HG02981 (cell line): ENCODE measurements at regions not wholly inside any gene's neighbourhood (a gene's known extent, or its start where the extent isn't known, plus 50 kb on each side); places are given as distances from the start of the nearest gene placed in this dataset.
"Not testable (repeated sequence)": the region's sequence is repeated elsewhere in the genome, so short reads cannot be mapped to it uniquely, and the experiment has no call there.

Experiments
- ATAC-seq: cut with Tn5 transposase; IDR thresholded peaks from one replicate; pipeline ENCODE4 v1.9.1; 2021; ENCODE audit warnings: mild to moderate bottlenecking, moderate library complexity; ENCODE audit not compliant: unreplicated experiment

DNA sequence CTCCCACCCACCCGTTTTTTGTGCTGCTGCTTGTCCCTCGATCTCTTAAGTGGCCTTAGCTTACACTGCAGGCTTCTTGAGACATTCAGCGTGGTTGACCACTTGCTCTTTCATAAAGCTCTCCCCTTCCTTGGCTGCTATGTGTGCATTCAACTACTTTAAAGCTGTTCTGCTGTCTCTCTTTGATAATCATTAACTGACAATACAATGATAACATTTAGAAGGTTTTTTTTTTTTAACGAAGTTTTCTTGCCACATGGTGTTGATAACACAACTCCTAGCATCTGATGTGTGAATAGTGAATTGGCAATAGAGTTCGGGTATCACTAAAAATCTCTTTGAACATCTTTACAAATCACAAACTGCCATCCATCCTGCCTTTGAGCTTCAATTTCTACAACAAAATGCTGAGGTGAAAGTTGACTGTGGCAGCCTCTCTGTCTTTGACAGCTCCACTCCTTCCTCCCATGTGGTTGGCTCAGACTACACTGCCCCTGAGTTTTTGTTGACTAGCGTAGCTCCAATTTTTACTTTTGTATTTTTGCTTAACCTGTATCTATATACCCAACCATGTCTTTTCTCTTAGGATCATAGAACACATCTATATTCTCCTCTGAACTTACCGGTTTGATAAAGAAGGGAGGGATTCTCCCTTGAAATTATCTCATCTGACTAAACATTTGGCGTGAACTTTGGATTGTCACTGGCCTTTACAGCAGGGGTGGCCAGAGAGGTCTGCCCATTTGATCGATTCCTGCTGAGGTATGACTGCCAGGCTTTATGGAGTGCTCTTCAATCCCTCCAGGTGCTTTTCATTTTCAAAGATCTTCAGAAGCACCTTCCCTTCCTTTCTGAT lies 409.4 kb upstream of the CD180 start:
- no peak for ATAC-seq

DNA sequence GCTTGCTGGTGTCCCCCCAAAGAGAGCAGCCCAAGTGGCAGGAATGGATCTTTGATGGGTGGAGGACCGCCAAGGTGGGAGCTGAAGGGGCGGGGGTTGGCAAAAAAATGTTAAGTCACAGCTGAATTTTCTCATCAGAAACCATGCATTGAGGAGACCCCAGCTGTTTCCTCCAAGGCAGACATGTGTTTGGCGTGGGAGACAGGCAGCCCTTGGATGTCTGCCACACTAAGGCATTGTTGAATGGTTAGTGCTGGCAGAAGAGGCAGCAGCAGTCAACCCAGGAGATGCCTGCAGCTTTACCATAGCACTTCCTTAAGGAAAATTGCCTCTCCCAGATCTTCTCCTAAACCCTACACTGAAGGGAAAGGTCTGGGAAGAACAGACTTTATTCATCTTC lies 394.9 kb upstream of the CD180 start:
- no peak for ATAC-seq

DNA sequence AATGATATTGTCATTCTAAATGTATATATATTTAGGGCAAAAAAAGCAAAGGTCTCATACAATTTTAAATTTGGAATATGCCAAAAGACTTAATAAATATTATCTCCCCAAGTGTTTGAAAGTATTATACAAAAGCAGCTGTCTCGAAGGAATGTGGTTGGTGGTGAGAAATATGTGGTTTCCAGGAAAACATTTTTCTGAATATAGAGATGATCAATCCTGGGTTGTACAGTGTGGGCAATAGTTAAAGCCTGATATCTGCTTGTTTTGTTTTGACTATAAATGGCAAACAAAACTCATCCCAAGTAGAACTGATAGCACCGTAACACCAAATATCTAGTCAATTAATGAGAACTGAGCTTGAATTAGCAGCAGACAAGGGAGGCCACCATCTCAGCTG lies 391.8 kb upstream of the CD180 start:
- no peak for ATAC-seq

DNA sequence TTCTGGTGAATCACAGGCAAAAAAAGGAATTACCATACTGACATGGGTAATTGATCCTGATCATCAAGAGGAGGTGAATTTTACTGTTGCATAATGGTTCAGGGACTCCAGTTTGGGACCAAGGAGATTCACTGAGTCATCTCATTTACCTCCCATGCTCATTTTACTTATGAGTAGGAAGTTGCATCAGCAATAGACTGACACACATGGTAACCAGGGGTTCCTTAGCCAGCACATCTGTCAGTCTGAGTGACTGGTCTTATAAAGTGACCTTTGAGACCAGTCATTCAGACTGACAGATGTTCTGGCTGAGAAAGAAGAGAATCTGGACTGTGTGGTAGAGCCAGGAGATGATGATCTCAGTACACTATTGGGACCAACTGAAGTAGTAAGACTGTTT lies 384.6 kb upstream of the CD180 start:
- no peak for ATAC-seq

DNA sequence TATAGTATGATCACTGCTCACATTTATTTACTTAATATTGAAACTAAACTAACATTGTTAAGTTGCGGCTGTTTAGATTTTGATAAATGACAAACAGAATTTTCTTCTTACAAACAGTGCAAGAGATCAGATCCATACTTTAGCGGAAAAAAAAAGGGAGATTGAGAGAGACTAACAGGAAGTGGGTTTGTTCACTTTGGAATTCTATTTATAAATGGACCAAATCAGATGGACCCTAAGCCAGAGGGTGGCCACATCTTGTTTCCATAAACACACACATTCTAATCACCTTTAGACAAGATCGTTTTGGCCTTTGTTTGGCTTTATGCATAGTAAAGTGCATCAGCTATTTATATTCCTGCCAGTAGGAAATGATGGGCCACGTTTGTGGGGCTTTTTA lies 381.4 kb upstream of the CD180 start:
- no peak for ATAC-seq

DNA sequence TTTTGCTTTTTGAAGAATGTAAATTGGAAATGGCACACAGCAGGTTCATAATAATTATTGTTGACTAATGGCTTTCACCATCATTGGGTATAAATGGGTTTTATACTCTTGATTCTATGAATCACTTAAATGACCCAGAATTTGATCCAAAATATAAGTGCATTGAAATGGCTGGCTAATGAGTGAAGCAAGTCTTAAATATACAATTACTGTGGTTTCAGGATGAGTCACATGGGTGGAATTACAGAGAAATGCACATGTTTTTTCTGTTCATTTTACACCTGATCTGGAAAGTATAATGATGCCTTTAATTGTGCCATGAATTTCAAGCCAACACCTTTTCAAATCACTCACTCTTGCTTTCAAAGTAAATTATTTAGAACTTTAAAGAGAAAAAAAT lies 380.8 kb upstream of the CD180 start:
- ATAC-seq = no peak

DNA sequence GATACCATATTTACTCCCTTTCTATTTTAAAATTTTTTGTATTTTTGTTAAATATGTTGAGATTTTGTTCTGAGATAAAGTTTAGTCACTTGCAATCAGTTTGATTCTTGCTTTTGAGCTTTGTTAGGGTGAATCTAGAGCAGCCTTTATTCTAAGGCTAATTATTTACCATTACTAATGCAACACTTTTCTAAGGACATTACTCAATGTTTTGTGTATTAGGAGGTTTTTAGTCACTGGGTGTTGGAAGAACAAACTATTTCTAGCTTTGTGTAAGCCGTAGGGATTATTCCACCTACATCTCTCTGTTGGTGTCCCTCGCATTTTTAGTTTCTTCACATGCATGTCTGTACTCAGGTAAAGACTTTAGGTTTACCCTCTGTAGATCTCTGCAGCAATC lies 379.5 kb upstream of the CD180 start:
- ATAC-seq = no peak

DNA sequence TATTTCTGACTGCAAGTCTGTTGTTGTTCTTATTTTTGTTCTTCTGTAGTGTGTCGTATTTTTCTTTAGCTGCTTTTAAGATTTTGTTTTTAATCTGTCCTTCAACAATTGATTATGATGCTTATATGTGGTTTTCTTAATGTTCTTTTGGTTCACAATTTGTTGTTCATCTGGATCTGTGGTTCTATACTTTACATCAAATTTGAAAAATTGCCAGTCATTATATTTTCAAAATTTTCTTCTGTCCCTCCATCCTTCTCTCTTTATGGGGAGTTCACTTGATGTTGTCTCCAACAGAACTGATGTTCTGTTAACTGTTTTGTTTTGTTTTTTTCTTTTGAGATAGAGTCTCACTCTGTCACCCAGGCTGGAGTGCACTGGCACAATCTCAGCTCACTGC lies 378.5 kb upstream of the CD180 start:
- ATAC-seq = no peak

DNA sequence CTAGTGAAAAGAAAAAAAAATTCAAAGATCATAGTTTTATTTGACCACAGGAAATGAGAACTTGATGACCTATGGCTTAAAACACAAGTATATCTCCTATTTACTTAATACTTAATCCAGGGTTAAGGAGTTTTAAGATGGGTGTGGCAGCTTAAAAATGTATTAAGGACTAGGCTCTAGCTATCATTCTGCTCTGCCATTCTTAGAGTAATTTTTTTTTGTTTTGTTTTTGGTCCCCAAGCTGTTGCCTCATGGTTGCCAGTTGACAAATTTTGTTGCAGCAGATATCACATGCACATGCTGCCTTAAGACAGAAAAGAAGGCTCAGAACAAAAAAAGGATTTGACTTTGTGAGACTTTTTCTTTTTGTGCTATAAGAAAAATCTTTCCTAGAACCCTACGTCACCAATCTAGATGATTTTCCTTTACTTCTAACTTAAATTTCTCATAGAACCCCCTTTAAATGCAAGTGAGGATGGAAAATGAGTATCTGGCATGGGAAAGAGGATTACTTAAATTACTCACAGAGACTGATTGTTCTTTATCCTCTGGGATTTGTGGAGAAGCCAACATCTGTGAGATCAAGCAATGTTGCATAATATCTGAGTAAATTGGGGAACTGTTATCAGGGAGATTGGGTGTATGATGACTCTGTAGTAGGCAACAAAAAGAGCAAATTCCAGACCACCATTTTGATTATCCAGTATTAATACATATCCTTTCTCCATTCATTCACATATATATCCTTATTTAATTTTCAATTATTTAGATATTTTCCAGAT lies 364.7 kb upstream of the CD180 start:
- no peak for ATAC-seq

DNA sequence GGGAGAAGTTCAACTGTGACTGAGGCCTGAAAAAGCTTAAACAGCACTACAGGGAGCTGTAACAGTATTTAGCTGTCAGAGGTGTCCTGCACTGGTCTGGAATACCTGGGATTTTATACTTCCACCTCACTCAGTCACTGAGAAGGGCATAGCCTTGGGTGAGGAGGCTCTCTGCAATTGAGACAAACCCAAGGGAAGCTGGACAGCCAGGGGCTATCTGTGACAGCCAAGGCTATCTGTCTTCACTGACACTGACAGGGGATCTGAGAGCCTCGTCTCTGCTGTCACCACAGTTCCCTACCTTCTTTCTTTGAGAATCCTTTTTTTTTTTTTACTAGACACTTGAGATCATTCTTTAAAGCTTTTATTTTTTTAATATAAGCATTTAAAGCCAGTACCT lies 356.2 kb upstream of the CD180 start:
- ATAC-seq = no peak

DNA sequence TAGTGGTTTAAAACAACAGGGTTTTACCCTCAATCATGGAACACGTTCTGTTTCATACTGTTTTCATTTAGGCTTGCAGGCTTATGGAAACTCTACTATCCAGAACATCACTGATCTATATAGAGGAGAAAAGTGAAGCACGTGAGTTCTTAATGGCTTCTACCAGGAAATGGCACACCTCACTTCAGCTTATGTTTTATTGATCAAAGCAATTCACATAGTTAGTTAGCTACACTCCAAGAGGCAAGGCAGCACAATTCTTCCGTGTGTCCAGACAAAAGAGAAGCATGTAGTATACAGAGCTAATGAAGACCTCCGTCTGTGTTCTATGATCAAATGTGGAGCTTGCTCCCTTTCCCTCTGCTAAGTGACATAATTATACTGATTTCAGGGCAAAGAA lies 353.3 kb upstream of the CD180 start:
- no peak for ATAC-seq

DNA sequence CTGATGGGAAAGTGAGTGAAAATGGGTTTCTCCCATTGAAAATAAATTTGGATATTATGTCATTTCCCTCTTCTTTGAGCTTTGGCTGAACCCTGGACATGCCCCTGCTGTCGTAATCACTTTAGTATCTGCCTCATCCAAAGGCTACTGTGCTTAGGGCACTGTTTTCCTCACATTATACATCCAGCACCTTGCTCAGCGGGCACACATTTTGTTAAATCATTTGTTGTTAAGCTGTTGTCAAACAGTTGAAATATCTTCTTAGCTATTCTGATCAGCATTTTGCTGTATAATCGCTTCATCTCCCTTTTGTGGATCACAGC lies 352.7 kb upstream of the CD180 start:
- ATAC-seq = no peak

DNA sequence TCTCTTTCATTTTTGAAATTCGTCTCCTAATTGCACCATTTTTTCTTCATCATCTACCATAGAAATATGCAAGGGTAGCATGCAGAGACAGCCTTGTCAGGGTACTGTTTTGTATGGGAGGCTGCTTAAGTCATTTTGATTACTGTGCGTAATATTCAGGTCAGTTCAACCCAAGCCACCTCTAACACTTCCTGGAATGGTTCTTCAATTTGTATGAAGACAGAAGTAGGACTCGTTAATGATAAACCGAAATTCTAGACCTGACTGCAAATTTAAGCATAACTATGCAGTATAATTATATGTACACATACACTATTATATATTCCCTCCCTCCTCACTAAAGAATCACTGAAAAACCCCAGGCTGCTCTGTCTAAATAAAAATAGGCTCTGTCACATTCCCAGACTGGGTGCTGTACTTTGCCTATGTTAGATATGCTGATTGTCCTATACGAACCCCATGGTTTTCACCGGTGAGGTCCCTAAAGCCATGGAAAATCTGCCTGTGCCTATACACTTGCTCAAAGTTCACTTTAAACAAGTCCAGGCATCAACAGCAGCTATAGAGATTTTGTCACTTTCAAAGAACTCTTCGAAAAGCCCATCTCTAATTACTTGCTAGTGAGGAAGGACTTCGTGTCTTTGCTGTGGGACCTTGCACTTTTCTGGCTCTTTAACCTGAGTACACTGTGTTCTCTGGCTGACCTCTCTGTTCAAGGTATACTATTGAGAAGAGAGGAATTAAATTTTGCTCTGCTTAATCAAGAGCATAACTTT lies 352.1 kb upstream of the CD180 start:
- no peak for ATAC-seq

DNA sequence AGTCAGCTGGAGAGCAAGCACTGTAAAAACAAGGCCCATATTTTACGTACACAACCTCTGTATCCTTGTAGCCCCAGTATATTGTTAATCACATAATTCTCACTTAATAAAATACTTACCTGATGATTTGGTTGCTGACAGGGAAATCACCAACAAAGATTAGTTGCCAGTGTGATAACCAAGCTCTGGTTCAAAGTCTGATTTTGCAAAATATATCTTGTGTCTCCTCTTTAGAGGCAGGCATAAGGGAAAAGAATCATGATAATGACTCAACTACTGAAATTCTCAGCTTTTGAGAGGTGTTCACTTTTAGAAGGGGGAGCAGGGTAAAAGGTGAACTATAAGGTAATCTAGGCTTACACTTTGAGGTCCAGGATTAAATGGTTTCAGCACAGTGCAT lies 351.1 kb upstream of the CD180 start:
- no peak for ATAC-seq

DNA sequence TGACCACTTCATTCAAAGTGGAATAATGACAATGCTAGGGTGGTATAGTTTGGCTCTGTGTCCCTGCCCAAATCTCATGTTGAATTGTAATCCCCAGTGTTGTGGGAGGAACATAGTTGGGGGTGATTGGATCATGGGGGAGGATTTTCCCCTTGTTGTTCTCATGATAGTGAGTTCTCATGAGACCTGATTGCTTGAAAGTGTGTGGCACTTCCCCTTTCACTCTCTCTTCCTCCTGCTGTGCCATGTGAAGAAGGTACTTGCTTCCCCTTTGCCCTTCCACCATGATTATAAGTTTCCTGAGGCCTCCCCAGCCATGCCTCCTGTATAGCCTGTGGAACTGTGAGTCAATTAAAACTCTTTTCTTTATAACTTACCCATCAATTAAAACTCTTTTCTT lies 348.3 kb upstream of the CD180 start:
- not testable (repeated sequence) for ATAC-seq

DNA sequence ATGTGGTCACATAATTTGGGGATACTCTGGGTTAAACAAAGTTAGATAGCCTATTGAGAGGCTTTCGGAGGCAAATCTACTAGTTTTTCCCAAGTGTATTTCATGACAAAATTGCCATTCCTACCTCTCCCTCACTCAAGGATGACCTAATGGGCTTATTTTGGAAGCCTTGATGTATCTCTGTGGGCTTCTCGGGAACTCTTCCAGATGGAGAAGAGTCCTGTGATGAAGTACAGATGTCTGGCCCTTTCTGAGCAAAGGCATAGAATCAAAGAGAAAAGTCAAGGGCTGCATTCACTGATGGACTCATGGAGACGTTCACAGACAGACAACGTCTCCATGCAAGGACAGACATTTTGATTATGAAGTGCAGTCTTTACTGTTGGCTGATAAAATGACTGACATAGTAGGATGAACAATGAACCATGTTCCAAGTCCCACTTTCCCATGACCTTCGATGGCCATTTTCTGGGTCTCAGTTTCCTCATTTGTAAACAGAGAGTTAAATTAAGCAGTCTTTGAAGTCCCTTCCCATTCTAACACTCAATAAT lies 347.2 kb upstream of the CD180 start:
- no peak for ATAC-seq

DNA sequence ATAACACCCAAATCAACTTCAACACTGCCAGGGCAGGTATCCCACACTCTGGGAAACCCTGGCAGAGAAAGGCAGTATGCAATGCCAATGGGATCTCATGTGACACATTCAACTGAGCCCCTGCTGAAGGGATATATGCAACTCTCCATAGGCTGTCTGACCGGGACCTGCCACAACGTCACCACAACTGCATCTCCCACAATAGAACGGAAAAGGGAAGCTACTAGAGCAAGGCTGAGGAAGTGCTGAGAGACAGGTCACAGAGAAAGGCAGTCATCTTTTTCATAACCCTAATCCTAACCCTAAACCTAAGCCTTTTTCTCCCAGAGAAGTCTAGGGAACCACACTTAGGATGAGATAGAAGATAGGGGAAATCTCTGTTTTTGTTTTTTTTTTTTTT lies 345.9 kb upstream of the CD180 start:
- no peak for ATAC-seq

DNA sequence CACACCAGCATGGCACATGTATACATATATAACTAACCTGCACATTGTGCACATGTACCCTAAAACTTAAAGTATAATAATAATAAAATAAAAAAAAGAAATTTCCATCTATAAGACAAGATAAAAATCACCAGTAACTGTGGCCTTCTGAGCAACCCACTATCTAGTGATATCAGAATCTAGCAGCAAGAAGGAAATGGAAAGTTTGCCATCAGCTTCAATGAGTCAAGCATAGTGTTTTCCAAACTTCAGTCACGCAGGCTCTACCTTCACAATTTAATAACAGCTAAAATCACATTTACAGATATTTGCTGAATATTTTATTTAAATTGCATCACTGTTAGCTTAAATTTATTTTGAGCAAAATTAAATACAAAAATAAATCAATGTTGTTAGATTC lies 345.3 kb upstream of the CD180 start:
- no peak for ATAC-seq

DNA sequence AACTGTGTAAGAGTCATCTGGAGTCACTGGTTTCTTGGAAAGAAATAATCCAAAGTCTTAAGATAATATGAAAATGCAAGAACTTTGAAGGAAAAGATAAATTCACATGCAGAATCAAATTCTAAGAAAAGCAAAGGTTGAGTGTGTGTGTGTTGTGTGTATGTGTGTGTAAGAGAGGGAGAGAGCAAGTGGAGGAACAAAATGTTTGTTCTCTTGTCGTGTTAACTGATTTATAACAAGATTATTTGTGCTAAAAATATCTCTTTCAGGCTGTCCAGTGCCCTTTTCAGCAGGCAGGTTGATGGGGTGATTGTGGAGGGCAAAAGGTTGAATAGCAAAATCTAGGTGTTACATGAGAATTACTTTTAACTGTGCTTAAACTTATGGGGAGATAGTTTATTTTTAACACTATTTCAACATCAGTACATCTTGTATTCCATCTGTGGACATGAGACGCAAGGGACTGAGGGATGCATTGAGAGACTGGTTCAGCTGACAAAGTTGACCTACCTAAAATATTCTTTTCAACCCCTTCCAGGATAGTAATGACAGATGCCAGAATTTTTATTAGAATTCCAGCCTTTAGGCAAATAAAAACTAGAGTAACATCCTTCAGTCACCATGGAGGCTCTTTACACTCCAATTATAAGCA lies 342.4 kb upstream of the CD180 start:
- no peak for ATAC-seq

DNA sequence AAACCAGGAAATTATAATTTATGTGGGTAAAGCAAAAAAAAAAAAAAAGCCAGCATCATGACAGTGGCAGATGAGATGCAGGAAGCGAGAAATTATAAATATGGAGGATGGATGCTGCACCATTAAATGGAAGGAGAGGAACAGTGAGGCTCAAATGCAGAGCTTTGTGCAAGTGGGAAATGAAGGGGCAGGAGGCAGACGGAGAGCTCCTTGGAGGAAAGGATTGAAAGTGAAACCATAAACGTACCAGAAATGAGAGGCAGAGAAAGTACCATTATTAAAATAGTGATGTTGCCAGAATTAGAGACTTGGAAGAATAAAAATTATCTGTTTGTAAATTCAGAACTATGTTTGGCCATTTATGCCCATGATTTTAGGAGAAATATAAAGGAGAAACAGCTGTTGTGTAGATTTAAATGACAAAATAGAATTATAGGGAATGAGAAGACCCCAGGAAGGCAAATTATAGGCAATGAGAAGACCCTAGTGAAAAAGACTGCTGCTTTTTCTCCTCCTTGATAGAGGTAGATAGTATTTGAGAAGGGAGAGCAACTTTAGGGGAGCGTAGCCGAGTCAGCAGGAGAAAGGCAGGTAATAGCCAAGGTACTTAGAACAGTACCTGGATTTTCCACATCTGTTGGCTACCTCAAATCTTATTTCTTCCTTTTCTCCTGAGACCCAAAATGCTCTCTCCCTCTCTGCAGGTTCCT lies 341.0 kb upstream of the CD180 start:
- ATAC-seq = no peak
